ENCODE measurements at regions not wholly inside any gene's neighbourhood (a gene's known extent, or its start where the extent isn't known, plus 50 kb on each side); places are given as distances from the start of the nearest gene placed in this dataset.

GRCh38 chr13:18956473-18957078 is 225.0 kb downstream of the TUBA3C start:
- TF ChIP-seq, protein P1, sequence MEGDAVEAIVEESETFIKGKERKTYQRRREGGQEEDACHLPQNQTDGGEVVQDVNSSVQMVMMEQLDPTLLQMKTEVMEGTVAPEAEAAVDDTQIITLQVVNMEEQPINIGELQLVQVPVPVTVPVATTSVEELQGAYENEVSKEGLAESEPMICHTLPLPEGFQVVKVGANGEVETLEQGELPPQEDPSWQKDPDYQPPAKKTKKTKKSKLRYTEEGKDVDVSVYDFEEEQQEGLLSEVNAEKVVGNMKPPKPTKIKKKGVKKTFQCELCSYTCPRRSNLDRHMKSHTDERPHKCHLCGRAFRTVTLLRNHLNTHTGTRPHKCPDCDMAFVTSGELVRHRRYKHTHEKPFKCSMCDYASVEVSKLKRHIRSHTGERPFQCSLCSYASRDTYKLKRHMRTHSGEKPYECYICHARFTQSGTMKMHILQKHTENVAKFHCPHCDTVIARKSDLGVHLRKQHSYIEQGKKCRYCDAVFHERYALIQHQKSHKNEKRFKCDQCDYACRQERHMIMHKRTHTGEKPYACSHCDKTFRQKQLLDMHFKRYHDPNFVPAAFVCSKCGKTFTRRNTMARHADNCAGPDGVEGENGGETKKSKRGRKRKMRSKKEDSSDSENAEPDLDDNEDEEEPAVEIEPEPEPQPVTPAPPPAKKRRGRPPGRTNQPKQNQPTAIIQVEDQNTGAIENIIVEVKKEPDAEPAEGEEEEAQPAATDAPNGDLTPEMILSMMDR (IDR thresholded peaks at IDR 0.05), result no peak
- no peak for TF ChIP-seq POLR2A (IDR thresholded peaks at IDR 0.05)
- TF ChIP-seq EP300 (IDR thresholded peaks at IDR 0.05), result no peak

Data from tibial nerve (tissue), 4 donors.